ENCODE measurements at regions not wholly inside any gene's neighbourhood (a gene's known extent, or its start where the extent isn't known, plus 50 kb on each side); places are given as distances from the start of the nearest gene placed in this dataset.
"Not testable (repeated sequence)": the region's sequence is repeated elsewhere in the genome, so short reads cannot be mapped to it uniquely, and the experiment has no call there.

DNA sequence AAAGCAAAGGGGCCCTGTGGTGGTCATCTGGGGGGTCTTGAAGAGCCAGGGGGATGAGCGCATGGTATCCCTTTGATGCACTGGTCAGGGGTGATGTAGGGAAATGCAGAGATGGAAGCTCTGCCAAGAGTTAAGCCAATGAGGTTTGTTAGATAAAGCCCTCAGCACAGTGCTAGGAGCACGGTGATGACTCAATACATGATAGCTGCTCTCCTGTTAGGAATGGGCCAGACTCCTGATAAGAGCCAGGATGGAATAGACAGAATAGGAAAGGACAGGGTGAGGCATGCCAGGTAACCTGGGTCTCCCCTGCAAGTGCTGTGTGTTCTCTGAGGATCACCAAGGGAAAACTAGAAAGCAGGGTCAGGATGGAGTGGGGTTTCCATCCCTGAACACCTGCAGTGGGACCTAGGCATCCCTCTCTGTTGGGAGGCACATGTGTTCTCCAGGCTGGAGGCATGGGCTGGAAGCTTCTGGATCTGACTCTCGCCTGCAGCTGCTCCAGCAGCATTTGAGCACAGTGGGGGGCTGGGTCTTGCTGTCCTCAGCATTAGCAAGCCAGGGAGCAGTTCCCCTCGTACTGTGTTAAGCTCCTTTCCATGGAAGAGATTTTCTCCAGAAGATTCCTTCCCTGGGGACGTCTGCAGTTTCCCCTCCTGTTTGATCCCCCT, 71.8 kb upstream of the TIAM2 start:
- no peak for DNase-seq

- DNase-seq, result no peak
Measured at GRCh38 chr6:154925130-154925529, 70.0 kb upstream of the TIAM2 start.

DNA sequence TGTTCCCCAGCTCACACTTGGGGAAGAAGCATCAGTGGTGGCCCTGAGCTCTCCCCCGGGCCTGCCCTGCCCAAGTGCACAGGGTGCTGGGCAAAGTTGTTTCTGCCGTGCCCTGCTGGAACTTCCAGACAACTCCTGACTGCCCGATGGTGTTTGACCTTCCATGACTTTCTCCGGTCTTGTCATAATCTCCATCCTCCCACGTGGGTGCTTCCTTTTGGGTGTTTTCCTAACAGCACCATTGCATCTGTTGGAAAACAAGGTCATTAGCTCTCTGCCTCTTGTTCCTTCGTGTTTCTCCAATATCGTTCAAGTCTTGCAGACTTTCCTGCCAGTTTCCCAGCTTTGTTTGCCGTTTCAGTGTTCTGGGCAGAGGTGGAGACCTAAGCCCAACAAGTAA, 68.7 kb upstream of the TIAM2 start:
- DNase-seq, result no peak

DNA sequence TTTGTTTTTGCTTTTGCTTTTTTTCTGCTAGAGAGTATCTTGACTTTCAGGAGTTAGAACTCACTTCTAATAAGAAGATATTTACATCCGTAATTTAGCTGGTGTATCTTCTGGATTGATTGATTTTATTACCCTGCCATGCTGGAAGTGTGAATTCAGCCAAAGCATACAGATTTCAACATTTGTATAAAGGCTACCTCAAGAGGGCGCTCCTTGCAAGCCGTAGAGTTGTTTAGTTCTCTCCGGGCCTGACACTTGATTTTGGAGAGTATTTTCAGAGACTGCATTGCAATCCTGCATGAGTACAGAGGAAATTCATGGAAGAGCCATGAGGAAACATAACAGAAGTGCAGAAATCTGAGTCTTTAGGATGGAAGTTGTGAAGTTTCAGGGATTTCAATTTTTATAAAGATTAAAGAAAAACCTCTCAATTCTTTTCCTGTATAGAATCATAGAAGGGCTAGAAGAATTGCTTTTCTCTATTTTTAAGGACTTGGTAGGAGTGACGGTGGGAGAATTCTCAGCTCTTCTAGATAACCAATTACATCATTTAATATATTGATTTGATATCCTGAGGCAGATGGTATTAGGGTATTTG, 66.7 kb upstream of the TIAM2 start:
- peak in 4 of 5 donors; percentile 23 to 62 (median 46) for DNase-seq

- DNase-seq, result no peak
Measured at GRCh38 chr6:154930451-154930851, 64.7 kb upstream of the TIAM2 start.

- no peak for DNase-seq
Measured at GRCh38 chr6:154931711-154932424, 63.2 kb upstream of the TIAM2 start.

- no peak for DNase-seq
Measured at GRCh38 chr6:154932515-154933027, 62.5 kb upstream of the TIAM2 start.

GRCh38 chr6:154933181-154933827, 61.8 kb upstream of the TIAM2 start:
- DNase-seq, result no peak

DNA sequence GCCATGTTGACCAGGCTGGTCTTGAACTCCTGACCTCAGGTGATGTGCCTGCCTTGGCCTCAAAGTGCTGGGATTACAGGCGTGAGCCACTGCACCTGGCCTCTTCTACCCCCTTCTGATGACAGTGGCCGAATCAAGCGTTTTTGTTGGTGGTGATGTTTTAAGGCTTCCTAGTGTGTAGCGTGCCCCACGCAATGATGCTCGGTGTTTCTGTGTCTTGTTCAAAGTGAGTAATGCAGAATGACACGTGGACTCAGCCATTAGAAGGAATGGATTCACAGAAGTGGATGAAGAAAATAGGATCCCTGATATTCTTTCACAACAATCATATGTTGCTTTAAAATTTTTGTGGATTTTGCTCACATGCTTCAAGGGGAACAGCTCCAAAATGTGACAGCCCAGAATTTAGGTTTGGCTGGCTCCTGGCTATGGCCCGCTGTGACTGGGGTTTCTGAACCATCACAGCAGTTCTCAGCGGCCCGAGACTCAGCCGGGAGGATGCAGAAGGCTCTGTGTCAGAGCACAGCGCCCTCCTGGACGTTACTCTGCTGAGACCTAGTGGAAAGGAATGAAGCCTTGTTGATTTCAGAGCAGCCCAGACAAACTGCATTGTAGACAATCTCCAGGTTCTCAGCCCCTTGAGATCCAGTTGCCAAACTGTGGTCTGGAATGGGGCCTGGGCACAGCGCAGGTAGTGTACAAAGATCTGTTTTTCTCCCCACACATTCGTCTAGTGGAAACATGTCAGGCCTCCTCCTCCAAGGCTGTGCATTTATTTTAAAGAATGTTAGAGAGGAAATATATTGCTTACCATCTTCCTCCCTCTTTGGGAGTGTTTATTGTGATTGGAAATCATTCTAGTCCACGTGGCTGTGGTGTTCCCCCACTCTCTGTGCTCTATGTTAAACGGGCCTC, 57.6 kb upstream of the TIAM2 start:
- DNase-seq, result no peak

DNA sequence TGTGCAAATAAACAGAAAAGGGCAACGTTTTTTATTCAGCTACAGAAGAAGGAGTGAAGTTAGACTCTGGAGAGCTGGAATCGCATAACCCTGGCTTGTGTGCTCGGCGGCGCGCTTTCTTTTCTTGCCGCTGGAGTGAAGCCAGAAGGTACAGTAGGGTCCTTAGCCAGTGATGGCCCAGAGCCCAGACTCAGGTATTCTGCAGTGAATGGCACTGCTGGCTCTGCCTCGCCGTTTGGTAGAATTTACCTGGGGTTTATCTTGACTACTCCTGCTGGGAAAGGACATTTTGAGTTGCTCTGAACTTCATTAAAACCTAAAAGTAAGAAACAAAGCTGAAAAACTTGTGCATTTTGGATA, 56.9 kb upstream of the TIAM2 start:
- no peak for DNase-seq

DNA sequence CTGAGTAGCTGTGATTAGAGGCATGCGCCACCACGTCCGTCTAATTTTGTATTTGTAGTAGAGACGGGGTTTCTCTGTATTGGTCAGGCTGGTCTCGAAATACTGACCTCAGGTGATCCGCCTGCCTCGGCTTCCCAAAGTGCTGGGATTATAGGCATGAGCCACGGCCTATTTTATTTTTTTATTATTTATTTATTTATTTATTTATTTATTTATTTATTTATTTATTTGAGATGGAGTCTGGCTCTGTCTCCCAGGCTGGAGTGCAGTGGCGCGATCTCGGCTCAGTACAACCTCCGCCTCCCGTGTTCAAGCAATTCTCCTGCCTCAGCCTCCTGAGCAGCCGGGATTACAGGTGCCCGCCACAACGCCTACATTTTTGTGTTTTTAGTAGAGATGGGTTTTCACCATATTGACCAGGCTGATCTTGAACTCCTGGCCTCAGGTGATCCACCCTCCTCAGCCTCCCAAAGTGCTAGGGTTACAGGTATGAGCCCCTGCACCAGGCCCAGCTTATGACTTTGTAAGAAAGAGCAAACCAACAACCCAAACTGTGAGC, 56.3 kb upstream of the TIAM2 start:
- DNase-seq, result not testable (repeated sequence)

DNA sequence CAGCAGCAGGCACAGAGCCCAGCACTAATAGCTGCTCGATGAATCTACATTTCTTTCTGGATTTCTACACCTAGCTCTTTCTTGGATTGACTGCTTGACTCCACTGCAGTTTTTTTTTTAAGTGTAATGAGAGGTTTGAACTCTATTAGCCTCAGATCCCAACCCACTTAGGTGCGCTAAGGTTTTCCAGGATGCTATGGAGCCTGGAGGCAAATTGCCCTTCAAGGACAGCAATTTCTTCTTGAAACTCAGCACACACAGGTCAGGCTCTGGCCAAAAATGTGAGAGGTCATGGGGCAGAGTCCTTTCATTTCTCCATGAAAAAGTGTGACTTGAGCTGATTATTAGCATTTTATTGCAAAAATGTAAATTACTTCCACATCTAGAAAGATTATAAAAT, 52.3 kb upstream of the TIAM2 start:
- no peak for DNase-seq

DNA sequence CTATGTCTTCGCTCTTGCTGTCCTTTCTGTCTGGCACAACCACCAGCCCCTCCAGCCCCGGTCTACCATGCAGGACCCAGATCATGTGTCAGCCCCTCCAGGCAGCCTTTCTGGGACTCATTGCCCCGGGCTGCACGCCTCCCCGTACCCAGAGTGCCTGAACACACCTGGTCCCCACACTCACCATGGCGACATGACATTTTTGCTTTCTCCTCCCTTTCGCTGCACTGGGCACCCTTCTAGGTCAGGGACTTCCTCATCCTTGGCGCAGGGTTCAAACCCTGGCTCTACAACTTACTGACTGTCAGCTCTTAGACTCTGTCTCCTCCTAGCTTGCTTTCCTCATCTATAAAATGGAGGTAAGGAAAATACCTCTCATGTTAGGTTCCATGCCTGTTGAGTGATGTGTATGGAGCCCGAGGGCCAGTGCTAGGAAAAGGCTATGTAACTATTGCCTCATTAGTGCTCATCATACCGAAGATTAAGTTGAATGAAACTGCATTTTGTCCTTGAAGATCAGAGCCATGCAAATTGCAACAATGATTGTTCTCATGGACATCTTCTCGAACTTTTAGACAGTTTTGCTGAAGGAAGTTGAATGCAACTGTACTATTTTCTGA, 49.7 kb upstream of the TIAM2 start:
- DNase-seq, result no peak

All from T-helper 1 cell (primary cell).